IMR-90 (cell line): ENCODE measurements at regions not wholly inside any gene's neighbourhood (a gene's known extent, or its start where the extent isn't known, plus 50 kb on each side); places are given as distances from the start of the nearest gene placed in this dataset.

ENCODE experiments used
- CEBPB ChIP-seq: IDR thresholded peaks from 2 replicates; pipeline ENCODE4 v1.6.1; 2012; ENCODE audit warnings: low read depth, low read length, improper control_type of control experiment
- CHD1 ChIP-seq: IDR thresholded peaks from 2 replicates; pipeline ENCODE4 v1.6.1; 2012; ENCODE audit warnings: low read depth, low read length, improper control_type of control experiment
- MAFK ChIP-seq: IDR thresholded peaks from 2 replicates; pipeline ENCODE4 v1.6.1; 2012; ENCODE audit warnings: low read depth, low read length, improper control_type of control experiment
- MAZ ChIP-seq: IDR thresholded peaks from 2 replicates; pipeline ENCODE4 v1.6.1; 2012; ENCODE audit warnings: low read depth, mild to moderate bottlenecking, low read length, improper control_type of control experiment, moderate library complexity, borderline replicate concordance
- POLR2A ChIP-seq: IDR thresholded peaks from 2 replicates; pipeline ENCODE4 v1.6.1; 2012; ENCODE audit warnings: mild to moderate bottlenecking, low read depth, low read length
- RAD21 ChIP-seq: IDR thresholded peaks from 2 replicates; pipeline ENCODE4 v1.6.1; 2012; ENCODE audit warnings: low read length, improper control_type of control experiment
- SMC3 ChIP-seq: fragments of 150-350 bp; IDR thresholded peaks from 2 replicates; pipeline ENCODE4 v1.6.1; 2016; ENCODE audit warnings: low read depth, mild to moderate bottlenecking, antibody characterized with exemption, low read length, moderate library complexity
- TF ChIP-seq, protein P1 (sequence below): conservative IDR thresholded peaks from 2 replicates; pipeline ENCODE4 v1.5.1; 2012; ENCODE audit warnings: mild to moderate bottlenecking, low read depth, low read length, improper control_type of control experiment
- TF ChIP-seq, protein P2 (sequence below): fragments of 150-350 bp; IDR thresholded peaks from 2 replicates; pipeline ENCODE4 v1.6.1; 2017; ENCODE audit warnings: mild to moderate bottlenecking, antibody characterized with exemption, low read length, low read depth

DNA sequence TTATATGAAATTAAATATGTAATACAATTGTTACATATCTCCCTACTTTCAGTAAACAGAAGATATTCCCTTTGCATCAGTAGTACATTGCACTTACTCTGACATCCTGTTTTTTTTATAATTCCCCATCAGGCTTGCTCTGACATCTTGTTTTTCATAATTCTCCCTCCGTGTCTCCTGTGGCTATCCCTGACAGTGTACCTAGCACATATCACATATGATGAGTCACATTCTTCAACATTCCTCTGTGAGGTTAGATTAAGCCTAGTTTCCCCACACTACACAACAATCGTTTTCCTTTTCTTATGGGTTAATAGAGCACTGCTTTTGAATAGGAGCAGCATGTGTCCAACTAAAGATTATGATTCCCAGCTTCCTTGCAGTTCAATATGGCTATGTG lies 250.6 kb upstream of the NPVF start:
- no peak for TF ChIP-seq POLR2A
- TF ChIP-seq SMC3 = no peak
- TF ChIP-seq, protein P1, sequence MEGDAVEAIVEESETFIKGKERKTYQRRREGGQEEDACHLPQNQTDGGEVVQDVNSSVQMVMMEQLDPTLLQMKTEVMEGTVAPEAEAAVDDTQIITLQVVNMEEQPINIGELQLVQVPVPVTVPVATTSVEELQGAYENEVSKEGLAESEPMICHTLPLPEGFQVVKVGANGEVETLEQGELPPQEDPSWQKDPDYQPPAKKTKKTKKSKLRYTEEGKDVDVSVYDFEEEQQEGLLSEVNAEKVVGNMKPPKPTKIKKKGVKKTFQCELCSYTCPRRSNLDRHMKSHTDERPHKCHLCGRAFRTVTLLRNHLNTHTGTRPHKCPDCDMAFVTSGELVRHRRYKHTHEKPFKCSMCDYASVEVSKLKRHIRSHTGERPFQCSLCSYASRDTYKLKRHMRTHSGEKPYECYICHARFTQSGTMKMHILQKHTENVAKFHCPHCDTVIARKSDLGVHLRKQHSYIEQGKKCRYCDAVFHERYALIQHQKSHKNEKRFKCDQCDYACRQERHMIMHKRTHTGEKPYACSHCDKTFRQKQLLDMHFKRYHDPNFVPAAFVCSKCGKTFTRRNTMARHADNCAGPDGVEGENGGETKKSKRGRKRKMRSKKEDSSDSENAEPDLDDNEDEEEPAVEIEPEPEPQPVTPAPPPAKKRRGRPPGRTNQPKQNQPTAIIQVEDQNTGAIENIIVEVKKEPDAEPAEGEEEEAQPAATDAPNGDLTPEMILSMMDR = no peak
- TF ChIP-seq RAD21 = no peak
- TF ChIP-seq MAZ = no peak
- TF ChIP-seq, protein P2, sequence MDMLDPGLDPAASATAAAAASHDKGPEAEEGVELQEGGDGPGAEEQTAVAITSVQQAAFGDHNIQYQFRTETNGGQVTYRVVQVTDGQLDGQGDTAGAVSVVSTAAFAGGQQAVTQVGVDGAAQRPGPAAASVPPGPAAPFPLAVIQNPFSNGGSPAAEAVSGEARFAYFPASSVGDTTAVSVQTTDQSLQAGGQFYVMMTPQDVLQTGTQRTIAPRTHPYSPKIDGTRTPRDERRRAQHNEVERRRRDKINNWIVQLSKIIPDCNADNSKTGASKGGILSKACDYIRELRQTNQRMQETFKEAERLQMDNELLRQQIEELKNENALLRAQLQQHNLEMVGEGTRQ = no peak
- TF ChIP-seq MAFK = no peak
- TF ChIP-seq CHD1 = no peak
- TF ChIP-seq CEBPB = no peak
